HL-60 (cell line): ENCODE measurements at regions not wholly inside any gene's neighbourhood (a gene's known extent, or its start where the extent isn't known, plus 50 kb on each side); places are given as distances from the start of the nearest gene placed in this dataset.
"Not testable (repeated sequence)": the region's sequence is repeated elsewhere in the genome, so short reads cannot be mapped to it uniquely, and the experiment has no call there.

Experiments used
- DNase-seq, 2 experiments: peaks; one replicate each; pipeline ENCODE4 v3.0.0-alpha.2; 2010 to 2020; ENCODE audit warnings: low read depth in 1 of 2, low spot score in 1 of 2
- H3K27ac ChIP-seq: fragments of 250-450 bp; sonication (Bioruptor Pico); replicated peaks from 2 replicates; pipeline ENCODE4 v1.5.1; 2020; ENCODE audit warnings: mild to moderate bottlenecking, moderate library complexity
- H3K27me3 ChIP-seq: fragments of 250-450 bp; sonication (Bioruptor Pico); 2 replicates; pipeline ENCODE4 v1.5.1; 2021; ENCODE audit warnings: mild to moderate bottlenecking, moderate library complexity; ENCODE audit not compliant: insufficient read depth, poor library complexity, severe bottlenecking
- H3K4me3 ChIP-seq: replicated peaks from 2 replicates; pipeline ENCODE4 v1.5.1; 2011; ENCODE audit warnings: mild to moderate bottlenecking, control low read depth, low read length; ENCODE audit not compliant: insufficient read depth
- GABPA ChIP-seq: IDR thresholded peaks from 2 replicates; pipeline ENCODE4 v1.6.1; 2012; ENCODE audit warnings: low read depth
- POLR2AphosphoS5 ChIP-seq: IDR thresholded peaks from 2 replicates; pipeline ENCODE4 v1.6.1; 2012; ENCODE audit warnings: low read depth
- SPI1 ChIP-seq: IDR thresholded peaks from 2 replicates; pipeline ENCODE4 v1.6.1; 2012; ENCODE audit warnings: low read depth, mild to moderate bottlenecking, borderline replicate concordance
- TF ChIP-seq, protein P1 (sequence below): IDR thresholded peaks from 2 replicates; pipeline ENCODE4 v1.6.1; 2012; ENCODE audit warnings: low read depth; ENCODE audit not compliant: insufficient replicate concordance
- TF ChIP-seq, protein P2 (sequence below): IDR thresholded peaks from one replicate; pipeline ENCODE4 v1.5.1; 2011; ENCODE audit warnings: low read length, control low read depth, inconsistent platforms; ENCODE audit not compliant: insufficient read depth

DNA sequence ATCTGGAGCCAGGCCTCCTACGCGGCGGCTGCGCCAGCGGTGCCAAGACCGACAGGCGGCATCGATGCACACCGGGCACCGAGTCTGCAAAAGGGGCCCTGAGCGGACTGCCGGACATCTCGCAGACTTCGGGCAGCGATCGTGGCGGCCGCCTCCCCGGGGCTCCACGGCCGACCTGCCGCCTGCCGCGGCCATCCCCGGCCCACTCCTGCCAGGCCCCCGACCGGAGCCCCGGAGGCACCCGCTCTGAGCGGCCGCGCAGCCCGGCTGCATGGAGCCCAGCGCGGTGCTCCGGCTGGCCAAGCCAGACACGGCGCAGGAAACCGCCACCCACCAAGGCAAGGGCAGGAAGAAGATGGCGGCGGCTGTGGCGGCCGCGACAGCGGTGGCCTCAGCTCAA, 154.2 kb upstream of the KCTD7 start:
- H3K27ac ChIP-seq = no peak overlapping the region
- no peaks in the 10 kb centered on the region for H3K27me3 ChIP-seq
- DNase-seq = no peak
- no peak overlapping the region for H3K4me3 ChIP-seq
- TF ChIP-seq, protein P1, sequence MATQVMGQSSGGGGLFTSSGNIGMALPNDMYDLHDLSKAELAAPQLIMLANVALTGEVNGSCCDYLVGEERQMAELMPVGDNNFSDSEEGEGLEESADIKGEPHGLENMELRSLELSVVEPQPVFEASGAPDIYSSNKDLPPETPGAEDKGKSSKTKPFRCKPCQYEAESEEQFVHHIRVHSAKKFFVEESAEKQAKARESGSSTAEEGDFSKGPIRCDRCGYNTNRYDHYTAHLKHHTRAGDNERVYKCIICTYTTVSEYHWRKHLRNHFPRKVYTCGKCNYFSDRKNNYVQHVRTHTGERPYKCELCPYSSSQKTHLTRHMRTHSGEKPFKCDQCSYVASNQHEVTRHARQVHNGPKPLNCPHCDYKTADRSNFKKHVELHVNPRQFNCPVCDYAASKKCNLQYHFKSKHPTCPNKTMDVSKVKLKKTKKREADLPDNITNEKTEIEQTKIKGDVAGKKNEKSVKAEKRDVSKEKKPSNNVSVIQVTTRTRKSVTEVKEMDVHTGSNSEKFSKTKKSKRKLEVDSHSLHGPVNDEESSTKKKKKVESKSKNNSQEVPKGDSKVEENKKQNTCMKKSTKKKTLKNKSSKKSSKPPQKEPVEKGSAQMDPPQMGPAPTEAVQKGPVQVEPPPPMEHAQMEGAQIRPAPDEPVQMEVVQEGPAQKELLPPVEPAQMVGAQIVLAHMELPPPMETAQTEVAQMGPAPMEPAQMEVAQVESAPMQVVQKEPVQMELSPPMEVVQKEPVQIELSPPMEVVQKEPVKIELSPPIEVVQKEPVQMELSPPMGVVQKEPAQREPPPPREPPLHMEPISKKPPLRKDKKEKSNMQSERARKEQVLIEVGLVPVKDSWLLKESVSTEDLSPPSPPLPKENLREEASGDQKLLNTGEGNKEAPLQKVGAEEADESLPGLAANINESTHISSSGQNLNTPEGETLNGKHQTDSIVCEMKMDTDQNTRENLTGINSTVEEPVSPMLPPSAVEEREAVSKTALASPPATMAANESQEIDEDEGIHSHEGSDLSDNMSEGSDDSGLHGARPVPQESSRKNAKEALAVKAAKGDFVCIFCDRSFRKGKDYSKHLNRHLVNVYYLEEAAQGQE = no peak

DNA sequence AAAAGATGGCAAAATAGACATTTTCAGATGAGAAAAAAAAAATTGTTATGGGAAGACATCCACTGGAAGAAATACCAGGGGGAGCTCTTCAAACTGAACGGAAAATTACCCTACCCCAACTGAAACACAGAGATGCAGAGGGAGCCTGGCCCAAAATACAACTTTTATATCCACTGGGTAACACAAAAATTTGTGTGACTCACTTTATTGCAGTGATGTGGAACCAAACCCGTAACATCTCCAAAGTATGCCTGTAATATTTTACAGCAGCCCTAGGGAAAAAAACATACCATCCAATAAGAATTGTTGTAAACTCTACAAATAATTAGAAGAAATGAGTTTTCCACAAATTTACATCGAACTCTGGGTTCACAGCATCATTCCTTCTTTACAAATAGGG, 152.6 kb upstream of the KCTD7 start:
- H3K4me3 ChIP-seq, H3K27me3 ChIP-seq, DNase-seq, H3K27ac ChIP-seq: not testable (repeated sequence)

DNA sequence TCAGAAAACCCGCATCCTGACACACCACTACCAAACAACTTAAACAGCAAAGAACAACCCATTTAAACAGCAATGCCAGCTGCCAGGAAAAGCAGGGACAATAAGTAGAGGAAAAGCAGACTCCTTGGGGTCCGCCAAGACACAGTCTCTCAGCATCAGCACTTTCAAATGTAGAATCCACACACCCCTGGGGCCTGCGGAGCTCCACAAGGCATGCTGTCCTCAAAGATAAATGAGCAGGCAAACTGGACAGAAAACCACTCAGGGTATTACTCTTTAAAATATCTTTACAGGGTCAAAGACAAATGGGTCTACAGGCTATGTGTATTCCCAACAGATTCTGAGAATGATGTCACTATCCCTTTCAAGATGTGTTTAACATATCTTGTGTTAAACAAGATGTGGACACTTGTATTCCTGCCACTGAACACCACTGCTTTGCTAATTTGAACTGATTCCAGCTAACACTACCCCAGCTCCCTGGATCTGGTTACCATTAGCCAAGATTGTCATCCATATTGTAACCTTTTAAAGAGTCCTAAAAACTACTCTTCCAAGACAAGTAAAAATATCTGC, 150.8 kb upstream of the KCTD7 start:
- H3K27me3 ChIP-seq, H3K4me3 ChIP-seq, H3K27ac ChIP-seq, DNase-seq: not testable (repeated sequence)

DNA sequence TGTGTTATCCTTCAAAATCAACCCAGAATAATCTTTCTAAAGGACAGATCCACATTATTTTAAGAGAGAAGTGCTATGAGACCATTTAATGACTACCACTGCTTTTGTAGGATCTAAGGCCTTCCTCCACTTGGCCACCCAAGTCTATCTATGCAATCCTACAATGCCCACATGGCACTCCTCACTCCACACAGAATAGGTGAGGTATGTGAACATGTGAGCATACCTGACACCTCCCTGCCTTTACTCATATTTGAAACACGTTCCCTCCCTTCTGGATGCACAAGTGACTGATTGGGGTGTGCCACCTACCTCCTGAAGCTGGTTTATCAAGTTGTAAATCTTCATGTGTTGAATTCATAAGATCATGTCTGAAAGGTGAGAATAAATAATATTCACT, 147.5 kb upstream of the KCTD7 start:
- H3K27ac ChIP-seq, DNase-seq, H3K27me3 ChIP-seq, H3K4me3 ChIP-seq: not testable (repeated sequence)

DNA sequence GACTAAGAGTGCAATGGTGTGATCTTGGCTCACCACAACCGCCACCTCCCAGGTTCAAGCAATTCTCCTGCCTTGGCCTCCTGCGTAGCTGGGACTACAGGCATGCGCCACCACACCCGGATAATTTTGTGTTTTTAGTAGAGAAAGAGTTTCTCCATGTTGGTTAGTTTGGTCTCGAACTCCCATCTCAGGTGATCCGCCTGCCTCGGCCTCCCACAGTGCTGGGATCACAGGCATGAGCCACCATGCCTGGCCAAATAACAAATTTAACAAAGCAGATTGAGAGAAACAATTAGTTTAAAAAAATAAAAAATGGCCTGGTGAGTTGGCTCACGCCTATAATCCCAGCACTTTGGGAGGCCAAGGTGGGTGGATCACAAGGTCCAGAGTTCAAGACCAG, 139.6 kb upstream of the KCTD7 start:
- not testable (repeated sequence) for H3K4me3 ChIP-seq, H3K27me3 ChIP-seq, DNase-seq, H3K27ac ChIP-seq

DNA sequence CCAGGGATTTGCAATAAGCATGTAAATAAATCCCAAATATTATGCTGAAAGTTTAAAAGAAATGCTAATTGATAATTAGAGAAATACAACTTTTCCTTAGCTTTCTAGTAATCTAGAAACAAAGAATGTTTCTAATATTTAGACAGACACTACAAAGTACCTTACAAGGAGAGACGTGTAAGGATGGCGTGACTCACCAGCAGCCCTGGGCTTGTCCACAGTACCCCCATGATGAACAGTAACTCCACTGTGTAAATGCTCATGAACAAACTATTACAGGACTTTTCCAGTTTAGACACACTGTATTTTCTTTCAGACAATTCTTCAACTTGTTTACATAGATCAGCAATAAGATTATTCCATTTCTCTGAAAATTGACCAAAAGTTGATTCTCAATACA, 138.9 kb upstream of the KCTD7 start:
- H3K27ac ChIP-seq, H3K27me3 ChIP-seq: not testable (repeated sequence)

DNA sequence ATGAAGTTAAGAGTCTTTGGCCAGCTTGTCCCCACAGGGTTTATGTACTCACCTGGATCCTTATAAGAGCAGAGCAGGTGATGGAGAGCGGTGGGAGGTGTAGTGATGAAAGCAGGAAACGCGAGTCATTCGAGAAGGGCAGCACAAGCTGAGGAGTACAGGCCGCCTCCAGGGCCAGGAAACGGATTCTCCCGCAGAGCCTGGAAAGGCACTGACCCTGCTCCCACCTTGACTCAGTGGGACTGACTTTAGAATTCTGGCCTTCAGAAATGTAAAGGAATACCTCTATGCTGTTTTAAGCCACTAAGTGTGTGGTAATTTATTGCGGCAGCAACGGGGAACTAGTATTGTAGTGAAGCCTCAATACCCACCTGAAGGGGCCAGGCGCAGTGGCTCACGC, 137.7 kb upstream of the KCTD7 start:
- DNase-seq, H3K27ac ChIP-seq: not testable (repeated sequence)

More for the DNA sequence above, 138.9 kb upstream of the KCTD7 start:
- not testable (repeated sequence) for DNase-seq, H3K4me3 ChIP-seq

DNA sequence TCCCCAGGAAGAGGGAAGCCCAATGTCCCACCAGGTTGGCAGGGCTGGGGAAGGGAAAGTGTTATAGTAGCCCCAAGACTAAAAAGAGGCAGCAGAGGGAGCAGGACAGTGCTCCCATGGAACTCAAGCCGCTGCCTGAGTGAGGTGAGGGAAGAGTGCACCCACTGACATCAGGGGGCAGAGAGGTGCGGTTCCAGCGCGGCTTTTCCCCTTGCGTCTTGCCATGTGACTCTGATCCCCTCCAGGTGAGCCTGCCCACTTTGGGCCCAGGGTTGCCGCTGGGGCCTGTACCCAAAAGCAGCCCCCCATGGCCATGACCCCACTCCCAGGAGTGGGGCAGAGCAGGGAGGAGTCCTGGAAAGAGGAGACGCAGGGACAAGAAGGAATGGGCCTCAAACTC, 136.3 kb upstream of the KCTD7 start:
- not testable (repeated sequence) for DNase-seq, H3K27me3 ChIP-seq, H3K27ac ChIP-seq
- peak overlapping the region; percentile 69; the same call in 1 of the 2 replicates for H3K4me3 ChIP-seq

More for the DNA sequence above, 137.7 kb upstream of the KCTD7 start:
- not testable (repeated sequence) for H3K27me3 ChIP-seq, H3K4me3 ChIP-seq

DNA sequence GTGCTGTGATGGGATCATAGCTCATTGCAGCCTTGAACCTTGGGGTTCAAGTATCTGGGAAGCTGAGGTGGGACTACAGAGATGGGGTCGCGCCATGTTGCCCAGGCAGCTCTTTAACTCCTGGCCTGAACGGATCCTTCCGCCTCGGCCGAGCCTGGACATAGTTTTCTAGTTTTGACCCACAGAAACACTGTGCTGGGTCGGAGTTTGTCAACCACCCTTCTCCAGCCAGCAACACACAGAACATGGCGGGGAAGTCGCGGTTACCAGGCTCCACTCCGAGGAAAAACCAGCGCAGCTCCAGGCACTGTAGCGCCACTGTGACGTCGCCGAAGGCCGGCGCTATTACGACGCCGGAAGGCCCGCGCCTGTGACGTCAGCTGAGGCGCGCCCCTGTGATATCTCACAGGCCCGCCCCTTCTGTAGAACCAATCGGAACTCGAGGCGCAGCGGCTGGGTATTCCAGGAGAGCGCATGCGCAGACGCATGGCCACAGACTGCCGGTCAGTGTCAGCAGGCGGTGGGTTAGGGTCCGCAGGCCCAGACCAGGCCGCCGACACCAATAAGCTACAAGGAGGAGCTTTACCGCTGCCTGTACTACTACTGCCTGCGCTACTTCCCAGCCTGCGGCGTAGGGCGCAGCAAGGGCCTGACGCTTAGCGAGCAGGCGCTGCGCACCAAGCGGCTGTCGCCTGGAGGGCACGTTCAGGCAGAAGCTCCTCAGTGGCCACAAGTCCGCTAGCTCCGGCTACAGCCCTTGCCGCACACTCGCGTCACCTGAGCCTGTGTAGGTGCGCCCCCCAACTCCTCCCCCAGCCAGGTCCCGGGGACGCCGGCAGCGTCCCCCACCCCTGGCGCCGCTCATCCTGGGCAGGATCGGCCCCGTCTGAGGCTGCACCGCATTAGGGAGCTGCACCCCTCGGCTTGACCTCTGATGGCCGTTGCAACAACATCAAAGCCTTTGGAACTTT, 135.2 kb upstream of the KCTD7 start:
- Histone ChIP-seq H3K27me3 (no peaks in the 10 kb centered on the region), H3K4me3 (peak overlapping the region; percentile 69), H3K27ac (peak overlapping the region; percentile 85)
- TF ChIP-seq POLR2AphosphoS5 (peak; percentile 92), SPI1 (no peak), GABPA (peak; percentile 71)
- TF ChIP-seq, protein P1 = no peak
- TF ChIP-seq, protein P2, sequence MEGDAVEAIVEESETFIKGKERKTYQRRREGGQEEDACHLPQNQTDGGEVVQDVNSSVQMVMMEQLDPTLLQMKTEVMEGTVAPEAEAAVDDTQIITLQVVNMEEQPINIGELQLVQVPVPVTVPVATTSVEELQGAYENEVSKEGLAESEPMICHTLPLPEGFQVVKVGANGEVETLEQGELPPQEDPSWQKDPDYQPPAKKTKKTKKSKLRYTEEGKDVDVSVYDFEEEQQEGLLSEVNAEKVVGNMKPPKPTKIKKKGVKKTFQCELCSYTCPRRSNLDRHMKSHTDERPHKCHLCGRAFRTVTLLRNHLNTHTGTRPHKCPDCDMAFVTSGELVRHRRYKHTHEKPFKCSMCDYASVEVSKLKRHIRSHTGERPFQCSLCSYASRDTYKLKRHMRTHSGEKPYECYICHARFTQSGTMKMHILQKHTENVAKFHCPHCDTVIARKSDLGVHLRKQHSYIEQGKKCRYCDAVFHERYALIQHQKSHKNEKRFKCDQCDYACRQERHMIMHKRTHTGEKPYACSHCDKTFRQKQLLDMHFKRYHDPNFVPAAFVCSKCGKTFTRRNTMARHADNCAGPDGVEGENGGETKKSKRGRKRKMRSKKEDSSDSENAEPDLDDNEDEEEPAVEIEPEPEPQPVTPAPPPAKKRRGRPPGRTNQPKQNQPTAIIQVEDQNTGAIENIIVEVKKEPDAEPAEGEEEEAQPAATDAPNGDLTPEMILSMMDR = no peak
- peak; percentile 95 to 97 for DNase-seq
